Right atrium auricular region (tissue), 2 donors: ENCODE measurements at regions not wholly inside any gene's neighbourhood (a gene's known extent, or its start where the extent isn't known, plus 50 kb on each side); places are given as distances from the start of the nearest gene placed in this dataset.

Source experiments
- DNase-seq: peaks from one replicate; pipeline ENCODE4 v3.0.0-alpha.2; 2019; ENCODE audit warnings: low spot score
- H3K27ac ChIP-seq, 2 donors: fragments of 200-600 bp; sonication (generic); 1 replicate in 1 of 2; 2 replicates in 1 of 2; pipeline ENCODE4 v1.5.1; 2016 to 2019
- H3K27me3 ChIP-seq, 2 donors: fragments of 200-600 bp; sonication (generic); one replicate each; pipeline versions ENCODE4 v1.5.1 to v1.6.0; 2017 to 2019
- H3K36me3 ChIP-seq: fragments of 200-600 bp; sonication (generic); one replicate; pipeline ENCODE4 v1.5.1; 2016
- H3K4me1 ChIP-seq, 2 donors: fragments of 200-600 bp; sonication (generic); one replicate each; pipeline versions ENCODE4 v1.5.1 to v1.6.0; 2017 to 2019
- H3K4me3 ChIP-seq, 2 donors: fragments of 200-600 bp; sonication (generic); 1 replicate in 1 of 2; 2 replicates in 1 of 2; pipeline ENCODE4 v1.5.1; 2017 to 2019; ENCODE audit warnings: mild to moderate bottlenecking in 1 of 2, moderate library complexity in 1 of 2
- H3K9me3 ChIP-seq, 2 donors: fragments of 200-600 bp; sonication (generic); one replicate each; pipeline ENCODE4 v1.5.1; 2019
- TF ChIP-seq, protein P1 (sequence below), 2 donors: fragments of 200-600 bp; sonication (generic); IDR thresholded peaks; one replicate each; pipeline ENCODE4 v1.5.1; 2019; ENCODE audit warnings: antibody characterized with exemption in 2 of 2

DNA sequence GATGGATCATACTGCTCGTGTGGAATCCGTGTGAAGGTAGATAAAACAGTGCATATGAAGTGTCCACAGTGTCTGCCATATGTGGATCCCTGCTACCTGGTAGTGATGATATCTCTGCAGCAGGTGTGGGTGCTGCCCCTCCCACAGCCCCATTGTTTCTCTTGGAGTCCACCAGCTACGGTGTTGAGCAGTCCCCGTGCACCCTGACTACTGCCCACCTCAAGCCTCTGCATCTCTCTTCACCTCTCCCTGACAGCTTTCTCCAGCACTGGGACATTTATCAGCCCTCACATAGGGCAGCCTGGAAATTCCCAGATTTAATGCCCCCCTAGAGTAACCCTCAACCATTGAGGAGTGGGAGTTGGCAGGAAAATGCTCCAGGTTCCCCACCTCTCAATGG, 244.7 kb downstream of the IRF8 start:
- DNase-seq, result no peak
- TF ChIP-seq, protein P1, sequence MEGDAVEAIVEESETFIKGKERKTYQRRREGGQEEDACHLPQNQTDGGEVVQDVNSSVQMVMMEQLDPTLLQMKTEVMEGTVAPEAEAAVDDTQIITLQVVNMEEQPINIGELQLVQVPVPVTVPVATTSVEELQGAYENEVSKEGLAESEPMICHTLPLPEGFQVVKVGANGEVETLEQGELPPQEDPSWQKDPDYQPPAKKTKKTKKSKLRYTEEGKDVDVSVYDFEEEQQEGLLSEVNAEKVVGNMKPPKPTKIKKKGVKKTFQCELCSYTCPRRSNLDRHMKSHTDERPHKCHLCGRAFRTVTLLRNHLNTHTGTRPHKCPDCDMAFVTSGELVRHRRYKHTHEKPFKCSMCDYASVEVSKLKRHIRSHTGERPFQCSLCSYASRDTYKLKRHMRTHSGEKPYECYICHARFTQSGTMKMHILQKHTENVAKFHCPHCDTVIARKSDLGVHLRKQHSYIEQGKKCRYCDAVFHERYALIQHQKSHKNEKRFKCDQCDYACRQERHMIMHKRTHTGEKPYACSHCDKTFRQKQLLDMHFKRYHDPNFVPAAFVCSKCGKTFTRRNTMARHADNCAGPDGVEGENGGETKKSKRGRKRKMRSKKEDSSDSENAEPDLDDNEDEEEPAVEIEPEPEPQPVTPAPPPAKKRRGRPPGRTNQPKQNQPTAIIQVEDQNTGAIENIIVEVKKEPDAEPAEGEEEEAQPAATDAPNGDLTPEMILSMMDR (IDR thresholded peaks at IDR 0.05), result no peak
- H3K9me3 ChIP-seq, result no peaks in the 10 kb centered on the region
- H3K4me1 ChIP-seq, result no peaks in the 10 kb centered on the region
- H3K27ac ChIP-seq, result no peak overlapping the region
- H3K4me3 ChIP-seq, result no peak overlapping the region
- H3K27me3 ChIP-seq, result no peaks in the 10 kb centered on the region
- H3K36me3 ChIP-seq, result no peaks in the 10 kb centered on the region

DNA sequence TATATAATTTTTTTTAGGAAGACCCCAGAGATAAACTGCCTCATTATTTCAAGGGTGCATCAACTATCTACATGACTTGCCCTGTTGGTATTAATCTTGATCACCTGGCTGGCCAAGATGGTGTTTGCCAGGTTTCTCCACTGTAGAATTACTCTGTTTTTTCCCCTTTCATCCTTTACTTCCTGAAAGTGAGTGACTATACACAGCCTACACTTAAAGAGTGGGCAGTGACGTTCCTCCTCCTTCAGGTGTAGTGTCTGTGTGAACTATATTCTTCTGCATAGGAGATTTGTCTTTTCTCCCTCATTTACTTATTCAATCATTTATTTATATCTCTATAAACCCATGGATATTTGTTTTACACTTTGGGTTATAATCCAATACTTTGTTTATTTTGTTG, 246.7 kb downstream of the IRF8 start:
- no peaks in the 10 kb centered on the region for H3K4me1 ChIP-seq
- no peaks in the 10 kb centered on the region for H3K9me3 ChIP-seq
- H3K4me3 ChIP-seq, result no peak overlapping the region
- DNase-seq, result no peak
- TF ChIP-seq, protein P1 (IDR thresholded peaks at IDR 0.05), result no peak
- no peaks in the 10 kb centered on the region for H3K27me3 ChIP-seq
- H3K27ac ChIP-seq, result no peak overlapping the region
- no peaks in the 10 kb centered on the region for H3K36me3 ChIP-seq

DNA sequence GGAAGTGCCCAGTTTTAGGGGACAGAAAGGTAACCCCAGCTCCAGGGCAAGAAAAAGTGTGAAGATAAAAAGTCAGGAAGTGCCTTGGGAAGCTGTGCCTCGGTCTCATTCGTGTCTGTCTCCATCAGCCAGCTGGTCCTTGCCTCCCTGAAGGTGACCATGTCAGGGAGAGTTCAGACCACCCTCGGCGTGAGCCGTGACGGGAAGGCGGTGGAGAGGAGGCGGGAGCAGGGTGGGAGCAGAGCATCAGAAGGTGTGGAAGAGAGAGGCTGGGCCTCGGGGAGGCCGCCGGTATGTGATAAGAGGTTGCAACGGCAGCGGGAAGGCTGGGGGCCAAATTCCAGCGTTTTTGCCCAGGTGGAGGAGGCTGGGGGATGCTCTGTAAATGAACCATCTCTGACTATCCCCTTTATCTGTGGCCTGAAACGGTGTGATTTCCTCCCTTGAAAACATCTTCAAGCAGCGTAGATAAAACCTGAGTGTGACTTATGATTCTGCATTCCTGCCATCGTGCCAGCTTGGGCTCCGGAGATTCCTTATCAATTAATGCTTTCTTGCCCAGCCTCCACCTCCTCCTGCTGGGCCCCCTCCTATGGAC, 251.8 kb downstream of the IRF8 start:
- H3K27me3 ChIP-seq, result no peaks in the 10 kb centered on the region
- H3K4me3 ChIP-seq, result no peak overlapping the region
- TF ChIP-seq, protein P1 (IDR thresholded peaks at IDR 0.05), result no peak
- no peaks in the 10 kb centered on the region for H3K4me1 ChIP-seq
- H3K27ac ChIP-seq, result no peak overlapping the region
- H3K9me3 ChIP-seq, result no peaks in the 10 kb centered on the region
- no peaks in the 10 kb centered on the region for H3K36me3 ChIP-seq
- DNase-seq, result no peak

DNA sequence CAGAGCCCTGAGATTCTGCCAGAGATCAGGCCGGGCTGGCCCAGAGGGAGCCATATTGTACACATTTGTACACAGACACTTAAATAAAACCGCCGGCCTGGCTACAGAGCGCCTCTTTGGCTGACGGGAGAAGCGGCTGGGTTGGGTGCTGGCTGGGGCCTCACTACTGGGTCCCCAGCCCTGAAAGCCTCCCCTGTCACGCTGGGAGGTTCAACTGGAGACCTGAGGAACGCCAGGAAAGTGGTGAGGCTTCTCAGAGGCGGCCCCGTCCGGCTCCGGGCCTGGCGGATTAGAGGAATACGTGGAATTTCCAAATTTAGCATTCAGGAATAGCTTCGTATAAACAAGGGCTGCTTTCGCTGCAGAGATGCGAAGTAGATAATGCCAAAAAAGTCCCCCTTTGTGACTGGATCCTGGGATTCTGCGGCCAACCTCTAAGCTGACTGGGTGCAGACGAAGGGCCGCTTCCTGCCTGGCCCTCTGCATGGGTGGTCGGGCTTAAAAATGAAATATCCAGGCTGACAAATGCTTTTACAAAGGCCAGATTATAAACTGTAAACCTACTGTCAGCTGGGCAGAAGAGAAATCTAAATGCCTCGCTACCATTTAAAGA, 252.4 kb downstream of the IRF8 start:
- no peak for DNase-seq
- no peak overlapping the region for H3K4me3 ChIP-seq
- no peak overlapping the region for H3K27ac ChIP-seq
- H3K4me1 ChIP-seq, result no peaks in the 10 kb centered on the region
- no peaks in the 10 kb centered on the region for H3K9me3 ChIP-seq
- TF ChIP-seq, protein P1 (IDR thresholded peaks at IDR 0.05), result no peak
- no peaks in the 10 kb centered on the region for H3K27me3 ChIP-seq
- H3K36me3 ChIP-seq, result no peaks in the 10 kb centered on the region

DNA sequence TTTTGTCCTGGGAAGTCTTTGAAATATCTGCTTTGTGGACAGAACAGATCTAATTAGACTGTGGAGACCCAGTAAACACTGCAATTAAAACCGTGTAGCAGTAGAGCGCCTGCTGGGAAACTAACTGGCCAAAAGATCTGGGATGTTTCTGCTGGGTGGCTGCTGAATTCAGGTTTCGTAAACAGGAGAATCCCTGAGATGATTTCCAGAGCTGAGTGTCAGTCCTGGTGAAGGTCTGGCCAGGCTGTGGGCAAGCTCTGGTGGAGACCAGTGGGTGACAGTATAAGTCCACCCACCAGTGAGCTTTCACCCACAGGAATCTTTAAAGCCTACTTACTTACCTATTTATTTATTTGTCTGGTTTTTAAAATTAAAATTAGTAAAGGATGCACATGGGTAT, 257.2 kb downstream of the IRF8 start:
- no peak overlapping the region for H3K4me3 ChIP-seq
- H3K4me1 ChIP-seq, result no peaks in the 10 kb centered on the region
- no peaks in the 10 kb centered on the region for H3K9me3 ChIP-seq
- H3K27me3 ChIP-seq, result no peaks in the 10 kb centered on the region
- no peaks in the 10 kb centered on the region for H3K36me3 ChIP-seq
- TF ChIP-seq, protein P1 (IDR thresholded peaks at IDR 0.05), result no peak
- DNase-seq, result no peak
- H3K27ac ChIP-seq, result no peak overlapping the region
